Nephron progenitor cell (in vitro differentiated cells): ENCODE measurements at regions not wholly inside any gene's neighbourhood (a gene's known extent, or its start where the extent isn't known, plus 50 kb on each side); places are given as distances from the start of the nearest gene placed in this dataset.

Source experiments
- DNase-seq: peaks from one replicate; pipeline ENCODE4 v3.0.0; 2021
- H3K27ac Mint-ChIP-seq: 2 replicates; pipeline ENCODE4 v1.8.0; 2021; ENCODE audit warnings: mild to moderate bottlenecking, moderate library complexity, mixed read lengths
- H3K27me3 Mint-ChIP-seq: 2 replicates; pipeline ENCODE4 v1.8.0; 2021; ENCODE audit warnings: mild to moderate bottlenecking, low read depth, mixed read lengths; ENCODE audit not compliant: poor library complexity
- H3K36me3 Mint-ChIP-seq: 2 replicates; pipeline ENCODE4 v1.8.0; 2021; ENCODE audit warnings: low read depth, mixed read lengths
- H3K4me1 Mint-ChIP-seq: 2 replicates; pipeline ENCODE4 v1.8.0; 2021; ENCODE audit warnings: mixed read lengths
- H3K4me3 Mint-ChIP-seq: 2 replicates; pipeline ENCODE4 v1.8.0; 2021; ENCODE audit warnings: mild to moderate bottlenecking, moderate library complexity, mixed read lengths
- H3K9me3 Mint-ChIP-seq: 2 replicates; pipeline ENCODE4 v1.8.0; 2021; ENCODE audit warnings: mild to moderate bottlenecking, moderate library complexity, mixed read lengths
- TF ChIP-seq, protein P1 (sequence below): fragments of 200-600 bp; sonication (generic); IDR thresholded peaks from 2 replicates; pipeline ENCODE4 v1.5.0; 2021; ENCODE audit warnings: antibody characterized with exemption

DNA sequence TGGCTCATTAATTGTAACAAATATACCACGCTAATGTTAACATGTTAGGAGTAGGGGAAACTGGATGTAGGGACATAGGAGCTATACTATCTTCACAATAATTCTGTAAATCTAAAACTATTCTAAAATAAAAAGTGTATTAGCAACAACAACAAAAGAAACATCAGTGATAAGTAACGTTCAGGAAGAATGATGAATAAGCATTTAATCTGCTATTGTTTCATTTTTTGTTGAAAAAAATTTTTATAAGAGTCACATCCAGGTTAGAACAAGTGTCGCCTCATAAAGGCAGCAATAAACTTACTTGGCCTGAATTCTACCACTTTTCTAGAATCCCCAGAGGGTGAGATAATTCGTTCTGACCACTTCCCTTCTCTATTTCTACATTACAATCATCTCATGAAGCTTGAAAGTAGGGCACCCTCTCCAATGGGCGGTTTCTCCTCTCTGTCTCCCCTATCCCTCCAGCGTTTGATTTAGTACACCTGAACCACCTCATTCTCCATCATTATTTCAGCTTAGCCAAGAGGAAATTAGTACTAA, 253.1 kb upstream of the IPO5 start:
- H3K9me3 Mint-ChIP-seq = peaks cover 4% of the 10 kb centered on the region
- TF ChIP-seq, protein P1, sequence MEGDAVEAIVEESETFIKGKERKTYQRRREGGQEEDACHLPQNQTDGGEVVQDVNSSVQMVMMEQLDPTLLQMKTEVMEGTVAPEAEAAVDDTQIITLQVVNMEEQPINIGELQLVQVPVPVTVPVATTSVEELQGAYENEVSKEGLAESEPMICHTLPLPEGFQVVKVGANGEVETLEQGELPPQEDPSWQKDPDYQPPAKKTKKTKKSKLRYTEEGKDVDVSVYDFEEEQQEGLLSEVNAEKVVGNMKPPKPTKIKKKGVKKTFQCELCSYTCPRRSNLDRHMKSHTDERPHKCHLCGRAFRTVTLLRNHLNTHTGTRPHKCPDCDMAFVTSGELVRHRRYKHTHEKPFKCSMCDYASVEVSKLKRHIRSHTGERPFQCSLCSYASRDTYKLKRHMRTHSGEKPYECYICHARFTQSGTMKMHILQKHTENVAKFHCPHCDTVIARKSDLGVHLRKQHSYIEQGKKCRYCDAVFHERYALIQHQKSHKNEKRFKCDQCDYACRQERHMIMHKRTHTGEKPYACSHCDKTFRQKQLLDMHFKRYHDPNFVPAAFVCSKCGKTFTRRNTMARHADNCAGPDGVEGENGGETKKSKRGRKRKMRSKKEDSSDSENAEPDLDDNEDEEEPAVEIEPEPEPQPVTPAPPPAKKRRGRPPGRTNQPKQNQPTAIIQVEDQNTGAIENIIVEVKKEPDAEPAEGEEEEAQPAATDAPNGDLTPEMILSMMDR = no peak
- no peak overlapping the region for H3K27ac Mint-ChIP-seq
- no peaks in the 10 kb centered on the region for H3K36me3 Mint-ChIP-seq
- H3K4me3 Mint-ChIP-seq = no peak overlapping the region
- peaks cover 9% of the 10 kb centered on the region for H3K4me1 Mint-ChIP-seq
- no peak for DNase-seq
- H3K27me3 Mint-ChIP-seq = peaks cover 4% of the 10 kb centered on the region

DNA sequence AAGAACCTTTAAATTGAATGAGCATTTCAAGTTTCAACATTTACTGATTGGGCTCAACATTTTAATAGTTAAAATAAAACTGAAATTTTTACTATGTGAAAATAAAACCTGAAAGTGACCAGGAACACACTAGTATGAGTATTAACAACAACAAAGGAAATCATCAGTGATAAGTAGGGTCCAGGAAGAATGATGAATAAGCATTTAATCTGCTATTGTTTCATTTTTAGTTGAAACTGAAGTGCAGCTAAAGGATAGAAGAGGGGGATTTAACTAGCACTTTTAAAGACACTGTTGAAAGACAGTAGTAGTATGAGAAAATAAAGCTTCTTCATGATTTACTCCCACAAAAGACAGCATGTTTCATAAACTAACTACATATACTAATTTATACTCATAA, 250.9 kb upstream of the IPO5 start:
- TF ChIP-seq, protein P1 = no peak
- H3K27ac Mint-ChIP-seq = no peak overlapping the region
- peaks cover 4% of the 10 kb centered on the region for H3K9me3 Mint-ChIP-seq
- no peak overlapping the region for H3K4me3 Mint-ChIP-seq
- H3K36me3 Mint-ChIP-seq = no peaks in the 10 kb centered on the region
- H3K27me3 Mint-ChIP-seq = peaks cover 4% of the 10 kb centered on the region
- no peaks in the 10 kb centered on the region for H3K4me1 Mint-ChIP-seq
- no peak for DNase-seq

DNA sequence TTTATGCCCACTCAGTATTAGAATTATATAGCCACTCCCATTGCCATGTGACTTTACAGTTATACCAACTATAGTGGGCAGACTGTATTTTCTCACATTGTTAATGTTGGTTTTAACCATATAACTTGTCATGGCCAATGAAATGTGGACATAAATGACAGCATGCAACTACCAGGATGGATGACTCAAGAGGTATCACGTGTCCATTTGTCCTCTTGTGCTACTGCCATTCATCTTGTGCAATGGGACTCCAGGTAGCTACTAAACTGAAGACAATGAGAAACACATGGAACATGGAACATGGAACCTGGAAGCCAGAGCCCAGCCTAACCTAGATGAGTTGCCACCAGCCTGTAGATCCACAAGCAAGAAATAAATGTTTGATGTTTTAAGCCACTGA, 242.7 kb upstream of the IPO5 start:
- Mint-ChIP-seq H3K27ac (no peak overlapping the region), H3K4me1 (no peaks in the 10 kb centered on the region), H3K27me3 (no peaks in the 10 kb centered on the region), H3K36me3 (no peaks in the 10 kb centered on the region), H3K4me3 (no peak overlapping the region), H3K9me3 (peaks cover 13% of the 10 kb centered on the region)
- TF ChIP-seq, protein P1 = no peak
- no peak for DNase-seq

DNA sequence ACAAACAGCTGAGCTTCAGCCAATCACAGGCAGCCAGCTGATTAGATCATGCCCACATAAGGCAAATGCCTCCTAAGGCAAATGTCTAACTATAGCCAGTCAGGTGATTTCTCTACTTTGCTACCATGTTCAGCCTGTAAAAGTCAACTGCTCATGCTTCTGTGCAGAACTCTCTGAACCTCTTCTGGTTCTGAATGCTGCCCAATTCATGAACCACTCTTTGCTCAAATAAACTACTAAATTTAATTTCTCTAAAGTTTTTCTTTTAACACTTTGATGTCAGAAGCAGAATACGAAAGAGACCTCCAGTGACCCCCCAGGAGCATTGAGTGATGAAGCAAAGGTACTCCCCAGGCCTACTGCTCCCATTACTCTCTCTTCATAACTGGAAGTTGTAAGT, 240.7 kb upstream of the IPO5 start:
- no peak overlapping the region for H3K27ac Mint-ChIP-seq
- no peak overlapping the region for H3K4me3 Mint-ChIP-seq
- H3K36me3 Mint-ChIP-seq = no peaks in the 10 kb centered on the region
- no peak for DNase-seq
- H3K4me1 Mint-ChIP-seq = no peaks in the 10 kb centered on the region
- no peaks in the 10 kb centered on the region for H3K27me3 Mint-ChIP-seq
- peaks cover 13% of the 10 kb centered on the region for H3K9me3 Mint-ChIP-seq
- TF ChIP-seq, protein P1 = no peak

DNA sequence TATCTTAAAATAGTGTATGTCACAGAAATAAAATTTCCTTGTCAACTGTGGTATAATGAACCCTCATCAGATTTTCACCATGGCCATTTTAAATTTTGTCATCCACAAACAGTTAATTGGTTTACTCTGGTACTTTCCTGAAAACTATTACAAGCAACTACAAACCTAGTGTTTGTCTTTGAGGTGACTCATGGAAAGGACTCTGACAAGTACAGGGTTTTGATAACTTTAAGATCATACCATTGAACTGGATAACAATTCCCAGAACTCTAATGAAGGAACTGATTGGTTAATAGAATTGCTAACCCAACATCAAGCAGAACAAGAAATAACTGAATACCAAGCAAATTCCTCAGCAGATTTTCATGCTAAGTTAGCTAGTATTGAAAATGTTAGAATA, 237.7 kb upstream of the IPO5 start:
- H3K4me1 Mint-ChIP-seq = no peaks in the 10 kb centered on the region
- H3K36me3 Mint-ChIP-seq = no peaks in the 10 kb centered on the region
- no peaks in the 10 kb centered on the region for H3K27me3 Mint-ChIP-seq
- DNase-seq = no peak
- TF ChIP-seq, protein P1 = no peak
- H3K27ac Mint-ChIP-seq = no peak overlapping the region
- H3K4me3 Mint-ChIP-seq = no peak overlapping the region
- H3K9me3 Mint-ChIP-seq = peaks cover 13% of the 10 kb centered on the region

DNA sequence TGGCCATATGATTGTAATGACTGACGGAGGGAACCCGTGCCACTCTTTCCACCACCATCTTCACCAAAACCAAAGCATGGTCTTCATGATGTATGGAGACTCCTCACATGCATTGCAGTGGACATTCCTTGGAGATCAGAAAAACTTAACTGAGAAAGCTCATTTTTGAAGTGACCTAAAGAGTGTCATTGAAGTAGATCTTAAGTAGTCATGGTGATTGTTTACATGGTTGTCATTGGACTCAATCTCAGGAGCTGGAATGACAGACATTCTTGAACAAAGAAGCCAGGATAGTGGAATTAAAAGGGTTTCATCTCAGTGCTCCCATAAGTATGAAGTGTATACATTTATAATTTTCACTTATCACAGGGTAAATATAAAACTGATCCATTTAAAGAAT, 236.7 kb upstream of the IPO5 start:
- no peaks in the 10 kb centered on the region for H3K27me3 Mint-ChIP-seq
- no peaks in the 10 kb centered on the region for H3K4me1 Mint-ChIP-seq
- no peaks in the 10 kb centered on the region for H3K36me3 Mint-ChIP-seq
- H3K4me3 Mint-ChIP-seq = no peak overlapping the region
- DNase-seq = no peak
- no peak overlapping the region for H3K27ac Mint-ChIP-seq
- peaks cover 7% of the 10 kb centered on the region for H3K9me3 Mint-ChIP-seq
- TF ChIP-seq, protein P1 = no peak
